HL-60 (cell line): ENCODE measurements at regions not wholly inside any gene's neighbourhood (a gene's known extent, or its start where the extent isn't known, plus 50 kb on each side); places are given as distances from the start of the nearest gene placed in this dataset.

Experiments
- DNase-seq, 2 experiments: peaks; one replicate each; pipeline ENCODE4 v3.0.0-alpha.2; 2010 to 2020; ENCODE audit warnings: low read depth in 1 of 2, low spot score in 1 of 2
- H3K27ac ChIP-seq: fragments of 250-450 bp; sonication (Bioruptor Pico); replicated peaks from 2 replicates; pipeline ENCODE4 v1.5.1; 2020; ENCODE audit warnings: mild to moderate bottlenecking, moderate library complexity
- H3K27me3 ChIP-seq: fragments of 250-450 bp; sonication (Bioruptor Pico); 2 replicates; pipeline ENCODE4 v1.5.1; 2021; ENCODE audit warnings: mild to moderate bottlenecking, moderate library complexity; ENCODE audit not compliant: insufficient read depth, poor library complexity, severe bottlenecking
- H3K4me3 ChIP-seq: replicated peaks from 2 replicates; pipeline ENCODE4 v1.5.1; 2011; ENCODE audit warnings: mild to moderate bottlenecking, control low read depth, low read length; ENCODE audit not compliant: insufficient read depth
- GABPA ChIP-seq: IDR thresholded peaks from 2 replicates; pipeline ENCODE4 v1.6.1; 2012; ENCODE audit warnings: low read depth
- POLR2AphosphoS5 ChIP-seq: IDR thresholded peaks from 2 replicates; pipeline ENCODE4 v1.6.1; 2012; ENCODE audit warnings: low read depth
- REST ChIP-seq: IDR thresholded peaks from 2 replicates; pipeline ENCODE4 v1.6.1; 2012; ENCODE audit warnings: low read depth; ENCODE audit not compliant: insufficient replicate concordance
- SPI1 ChIP-seq: IDR thresholded peaks from 2 replicates; pipeline ENCODE4 v1.6.1; 2012; ENCODE audit warnings: low read depth, mild to moderate bottlenecking, borderline replicate concordance
- TF ChIP-seq, protein P1 (sequence below): IDR thresholded peaks from one replicate; pipeline ENCODE4 v1.5.1; 2011; ENCODE audit warnings: low read length, control low read depth, inconsistent platforms; ENCODE audit not compliant: insufficient read depth

GRCh38 chr10:42948040-42948439 lies 128.8 kb upstream of the RET start:
- DNase-seq = no peak
- Histone ChIP-seq H3K27ac (no peak overlapping the region), H3K4me3 (no peak overlapping the region), H3K27me3 (no peaks in the 10 kb centered on the region)
- TF ChIP-seq POLR2AphosphoS5 (no peak), REST (no peak), GABPA (no peak), SPI1 (no peak)
- TF ChIP-seq, protein P1, sequence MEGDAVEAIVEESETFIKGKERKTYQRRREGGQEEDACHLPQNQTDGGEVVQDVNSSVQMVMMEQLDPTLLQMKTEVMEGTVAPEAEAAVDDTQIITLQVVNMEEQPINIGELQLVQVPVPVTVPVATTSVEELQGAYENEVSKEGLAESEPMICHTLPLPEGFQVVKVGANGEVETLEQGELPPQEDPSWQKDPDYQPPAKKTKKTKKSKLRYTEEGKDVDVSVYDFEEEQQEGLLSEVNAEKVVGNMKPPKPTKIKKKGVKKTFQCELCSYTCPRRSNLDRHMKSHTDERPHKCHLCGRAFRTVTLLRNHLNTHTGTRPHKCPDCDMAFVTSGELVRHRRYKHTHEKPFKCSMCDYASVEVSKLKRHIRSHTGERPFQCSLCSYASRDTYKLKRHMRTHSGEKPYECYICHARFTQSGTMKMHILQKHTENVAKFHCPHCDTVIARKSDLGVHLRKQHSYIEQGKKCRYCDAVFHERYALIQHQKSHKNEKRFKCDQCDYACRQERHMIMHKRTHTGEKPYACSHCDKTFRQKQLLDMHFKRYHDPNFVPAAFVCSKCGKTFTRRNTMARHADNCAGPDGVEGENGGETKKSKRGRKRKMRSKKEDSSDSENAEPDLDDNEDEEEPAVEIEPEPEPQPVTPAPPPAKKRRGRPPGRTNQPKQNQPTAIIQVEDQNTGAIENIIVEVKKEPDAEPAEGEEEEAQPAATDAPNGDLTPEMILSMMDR = no peak

- H3K27me3 ChIP-seq = no peaks in the 10 kb centered on the region
- H3K27ac ChIP-seq = no peak overlapping the region
- no peak for TF ChIP-seq POLR2AphosphoS5
- no peak for TF ChIP-seq SPI1
- TF ChIP-seq, protein P1 = no peak
- TF ChIP-seq REST = no peak
- no peak for TF ChIP-seq GABPA
- no peak for DNase-seq
- no peak overlapping the region for H3K4me3 ChIP-seq
These were observed 127.6 kb upstream of the RET start for GRCh38 chr10:42949287-42949686.

DNA sequence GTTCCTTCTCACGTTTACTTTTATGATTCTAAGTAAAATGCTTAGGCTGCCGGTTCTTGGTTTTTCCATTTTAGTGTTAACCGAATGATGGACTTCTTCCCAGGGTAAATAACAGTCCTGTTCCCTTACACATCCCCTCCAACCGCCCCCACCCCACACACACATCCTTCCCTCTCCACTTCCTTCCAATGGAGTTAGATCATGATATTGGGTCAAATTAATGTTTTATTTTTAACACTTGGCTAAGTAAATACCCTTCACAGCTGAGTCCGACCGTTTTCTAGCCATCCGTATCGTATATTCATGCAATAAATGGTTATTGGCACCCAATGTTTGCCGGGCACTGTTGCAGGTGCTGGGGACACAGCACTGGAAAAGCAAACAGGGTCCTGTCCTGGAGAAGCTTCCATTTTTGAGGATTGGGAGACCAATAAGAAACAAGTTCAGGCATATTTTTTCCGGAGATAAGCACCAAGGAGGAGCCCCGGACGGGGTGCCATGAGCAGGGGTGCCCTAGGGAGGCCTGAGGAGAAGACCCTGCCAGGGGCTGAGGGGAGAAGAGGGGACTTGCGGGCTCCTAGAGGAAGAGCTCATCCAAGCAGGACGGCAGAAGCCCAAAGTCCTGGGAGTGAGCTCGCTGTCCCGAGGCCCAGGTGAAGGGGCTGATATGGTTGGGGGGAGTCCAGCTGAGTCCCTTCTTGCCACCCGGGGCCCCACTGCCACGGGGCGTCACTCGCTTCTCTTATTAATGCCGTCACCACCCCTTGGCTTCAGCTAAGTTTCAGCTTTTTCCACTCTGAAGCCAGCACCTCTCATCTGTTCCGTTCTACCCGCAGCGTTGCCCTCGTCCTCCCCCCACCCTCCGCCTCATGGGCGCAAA lies 126.0 kb upstream of the RET start:
- Histone ChIP-seq H3K4me3 (no peak overlapping the region), H3K27me3 (no peaks in the 10 kb centered on the region), H3K27ac (no peak overlapping the region)
- no peak for TF ChIP-seq REST
- TF ChIP-seq POLR2AphosphoS5 = no peak
- TF ChIP-seq, protein P1 = no peak
- no peak for TF ChIP-seq SPI1
- no peak for TF ChIP-seq GABPA
- no peak for DNase-seq
